GM12878 (cell line): ENCODE measurements at regions not wholly inside any gene's neighbourhood (a gene's known extent, or its start where the extent isn't known, plus 50 kb on each side); places are given as distances from the start of the nearest gene placed in this dataset.
"Not testable (repeated sequence)": the region's sequence is repeated elsewhere in the genome, so short reads cannot be mapped to it uniquely, and the experiment has no call there.

Experiments used
- CBX3 ChIP-seq: fragments of 200-600 bp; sonication (generic); IDR thresholded peaks from 2 replicates; pipeline ENCODE4 v1.6.1; 2016; ENCODE audit warnings: low read depth, borderline replicate concordance
- CEBPB ChIP-seq, 2 experiments: fragments of 150-350 bp in 1 of 2; IDR thresholded peaks; 2 replicates each; pipeline ENCODE4 v1.6.1; 2012 to 2014; ENCODE audit warnings: low read depth in 2 of 2, low read length in 2 of 2, borderline replicate concordance in 1 of 2, inconsistent platforms in 1 of 2
- FOXM1 ChIP-seq: IDR thresholded peaks from 2 replicates; pipeline ENCODE4 v1.6.1; 2012; ENCODE audit warnings: low read depth, mild to moderate bottlenecking, inconsistent platforms, low read length, moderate library complexity
- JUND ChIP-seq: IDR thresholded peaks from 2 replicates; pipeline ENCODE4 v1.6.1; 2012; ENCODE audit warnings: low read depth, mild to moderate bottlenecking, low read length, improper control_type of control experiment, moderate library complexity
- MTA2 ChIP-seq: fragments of 450-650 bp; IDR thresholded peaks from 2 replicates; pipeline ENCODE4 v1.6.1; 2016; ENCODE audit warnings: low read depth, mild to moderate bottlenecking, moderate library complexity
- ZZZ3 ChIP-seq: IDR thresholded peaks from 2 replicates; pipeline ENCODE4 v1.6.1; 2011; ENCODE audit warnings: low read depth; ENCODE audit not compliant: control insufficient read depth, insufficient read length
- TF ChIP-seq, protein P1 (sequence below), 3 experiments: IDR thresholded peaks in 2 of 3; conservative IDR thresholded peaks in 1 of 3; 2 replicates each; pipeline ENCODE4 v1.5.1; 2011; ENCODE audit warnings: low read depth in 3 of 3, low read length in 3 of 3, mild to moderate bottlenecking in 3 of 3, control low read depth in 2 of 3, moderate library complexity in 2 of 3, inconsistent platforms in 1 of 3, mixed read lengths in 1 of 3; ENCODE audit not compliant: control insufficient read depth in 2 of 3, insufficient read depth in 1 of 3; ENCODE audit errors: extremely low read depth in 1 of 3

DNA sequence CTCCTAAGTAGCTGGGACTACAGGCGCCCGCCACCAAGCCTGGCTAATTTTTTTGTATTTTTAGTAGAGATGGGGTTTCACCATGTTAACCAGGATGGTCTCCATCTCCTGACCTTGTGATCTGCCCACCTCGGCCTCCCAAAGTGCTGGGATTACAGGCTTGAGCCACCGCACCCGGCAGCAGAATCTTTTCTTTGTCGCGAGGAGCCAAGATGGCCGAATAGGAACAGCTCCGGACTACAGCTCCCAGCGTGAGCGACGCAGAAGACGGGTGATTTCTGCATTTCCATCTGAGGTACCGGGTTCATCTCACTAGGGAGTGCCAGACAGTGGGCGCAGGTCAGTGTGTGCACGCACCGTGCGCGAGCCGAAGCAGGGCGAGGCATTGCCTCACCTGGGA is 112.3 kb upstream of the ITGA6 start:
- TF ChIP-seq ZZZ3; CBX3; JUND; MTA2; FOXM1; CEBPB (IDR thresholded peaks at IDR 0.05; ENCODE audit: borderline replicate concordance in 1 of 2, low read depth in 2 of 2, low read length in 2 of 2): not testable (repeated sequence)
- TF ChIP-seq, protein P1, sequence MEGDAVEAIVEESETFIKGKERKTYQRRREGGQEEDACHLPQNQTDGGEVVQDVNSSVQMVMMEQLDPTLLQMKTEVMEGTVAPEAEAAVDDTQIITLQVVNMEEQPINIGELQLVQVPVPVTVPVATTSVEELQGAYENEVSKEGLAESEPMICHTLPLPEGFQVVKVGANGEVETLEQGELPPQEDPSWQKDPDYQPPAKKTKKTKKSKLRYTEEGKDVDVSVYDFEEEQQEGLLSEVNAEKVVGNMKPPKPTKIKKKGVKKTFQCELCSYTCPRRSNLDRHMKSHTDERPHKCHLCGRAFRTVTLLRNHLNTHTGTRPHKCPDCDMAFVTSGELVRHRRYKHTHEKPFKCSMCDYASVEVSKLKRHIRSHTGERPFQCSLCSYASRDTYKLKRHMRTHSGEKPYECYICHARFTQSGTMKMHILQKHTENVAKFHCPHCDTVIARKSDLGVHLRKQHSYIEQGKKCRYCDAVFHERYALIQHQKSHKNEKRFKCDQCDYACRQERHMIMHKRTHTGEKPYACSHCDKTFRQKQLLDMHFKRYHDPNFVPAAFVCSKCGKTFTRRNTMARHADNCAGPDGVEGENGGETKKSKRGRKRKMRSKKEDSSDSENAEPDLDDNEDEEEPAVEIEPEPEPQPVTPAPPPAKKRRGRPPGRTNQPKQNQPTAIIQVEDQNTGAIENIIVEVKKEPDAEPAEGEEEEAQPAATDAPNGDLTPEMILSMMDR (IDR thresholded peaks at IDR 0.05 in 2 of 3, conservative IDR thresholded peaks at IDR 0.05 in 1 of 3; ENCODE audit: control insufficient read depth in 2 of 3, extremely low read depth in 1 of 3, insufficient read depth in 1 of 3, low read depth in 3 of 3, low read length in 3 of 3), result not testable (repeated sequence)
